COLO668 (cell line): ENCODE measurements at regions not wholly inside any gene's neighbourhood (a gene's known extent, or its start where the extent isn't known, plus 50 kb on each side); places are given as distances from the start of the nearest gene placed in this dataset.
A peak's percentile ranks its signal among the peaks of the same experiment; 100 is the strongest.

Source experiments
- DNase-seq: peaks from one replicate; lab custom pipeline; 2025; ENCODE audit not compliant: unreplicated experiment; lab: John Stamatoyannopoulos, UW

DNA sequence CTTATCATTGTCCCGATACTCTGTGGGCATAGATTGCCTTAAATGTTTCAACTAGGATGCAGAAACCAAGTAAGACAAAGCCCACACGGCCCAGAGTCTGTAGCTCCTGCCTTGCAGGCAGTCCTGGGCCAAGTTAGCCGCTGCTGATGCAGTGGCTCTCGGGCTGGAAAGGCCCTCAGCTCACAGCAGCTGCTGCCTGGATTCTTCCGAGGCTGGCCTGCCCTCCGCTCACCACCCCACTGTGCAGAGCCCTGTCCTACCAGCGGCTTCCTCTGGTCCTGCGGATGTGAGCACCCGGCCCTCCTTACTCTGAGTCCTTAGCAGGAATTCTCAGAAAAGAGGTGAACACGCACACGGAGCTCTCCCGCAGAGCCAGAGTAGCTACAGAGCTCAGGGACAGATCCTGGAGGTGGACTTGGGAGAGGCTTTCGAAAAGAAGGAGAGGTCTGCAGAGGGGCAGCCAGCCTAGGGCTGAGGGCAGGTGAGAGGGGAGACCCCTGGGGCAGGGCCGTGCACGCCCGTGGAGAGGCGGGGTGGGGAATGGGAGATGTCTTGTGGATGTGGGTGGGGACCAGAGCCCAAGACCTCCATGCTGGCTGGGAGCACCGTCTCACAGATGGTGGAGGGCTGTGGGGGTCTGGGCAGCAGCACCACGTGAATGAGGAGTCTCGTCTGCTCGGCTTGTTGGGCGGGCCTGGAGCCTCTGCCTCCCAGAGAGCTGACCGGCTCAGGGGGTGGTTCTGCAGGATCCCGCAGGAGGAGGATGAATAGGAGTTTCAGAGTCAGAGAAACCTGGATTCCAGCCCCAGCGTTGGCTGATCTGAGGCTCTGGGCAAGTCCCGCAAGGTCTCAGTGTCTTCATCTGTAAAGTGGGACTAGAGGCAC lies 117.4 kb upstream of the B3GAT1 start:
- no peak for DNase-seq

GRCh38 chr11:134528453-134528852 lies 116.4 kb upstream of the B3GAT1 start:
- DNase-seq, result no peak

DNA sequence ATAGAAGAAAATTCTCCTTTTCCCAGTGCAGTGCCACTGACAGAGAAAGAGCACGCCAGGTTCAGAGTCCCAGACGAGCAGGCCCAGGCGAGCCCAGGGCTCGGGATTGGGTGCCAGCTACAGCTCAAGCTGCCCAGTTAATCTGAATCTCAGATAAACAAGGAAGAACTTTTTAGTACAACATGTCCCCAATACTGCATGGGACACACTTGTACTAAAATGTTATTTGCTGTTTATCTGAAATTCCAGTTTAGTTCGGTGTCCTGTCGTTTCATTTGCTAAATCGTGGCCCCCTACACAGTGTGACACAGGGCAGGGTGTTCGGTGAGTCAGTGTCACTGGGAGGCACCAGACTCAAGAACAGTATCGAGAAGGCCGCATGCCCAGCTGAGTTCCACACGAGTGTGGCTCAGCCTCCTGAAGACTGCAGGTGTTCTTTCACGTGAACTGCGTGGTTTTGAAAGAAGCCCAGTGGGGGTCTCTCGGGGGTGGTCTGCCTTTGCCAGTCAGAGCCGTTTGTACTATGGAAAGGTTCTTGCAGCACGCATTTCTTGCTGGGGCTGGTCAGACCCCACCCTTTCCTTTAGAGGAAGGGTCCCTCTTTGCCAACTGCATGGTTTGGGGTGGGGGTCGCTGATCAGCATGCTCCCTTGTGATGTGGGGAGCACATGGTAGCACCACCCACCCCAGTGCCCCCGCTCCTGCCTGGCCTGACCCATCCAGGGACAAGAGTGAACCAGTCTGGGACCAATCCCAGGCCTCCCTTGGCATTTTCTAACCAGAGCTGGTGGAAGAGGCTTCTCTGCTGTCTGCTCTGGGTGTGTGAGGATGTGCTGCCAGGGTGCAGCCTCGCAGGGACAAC lies 115.6 kb upstream of the B3GAT1 start:
- DNase-seq, result no peak

GRCh38 chr11:134524896-134525845 lies 113.1 kb upstream of the B3GAT1 start:
- DNase-seq, result no peak

- DNase-seq, result no peak
Observed at GRCh38 chr11:134524201-134524600, 112.2 kb upstream of the B3GAT1 start.

GRCh38 chr11:134522782-134523570 lies 110.9 kb upstream of the B3GAT1 start:
- no peak for DNase-seq

- DNase-seq, result no peak
Observed at GRCh38 chr11:134521452-134522289, 109.6 kb upstream of the B3GAT1 start.

- peak; percentile 9 for DNase-seq
Observed at GRCh38 chr11:134521001-134521400, 109.0 kb upstream of the B3GAT1 start.

- DNase-seq, result no peak
Observed at GRCh38 chr11:134519788-134520187, 107.7 kb upstream of the B3GAT1 start.

- no peak for DNase-seq
Observed at GRCh38 chr11:134519390-134519750, 107.3 kb upstream of the B3GAT1 start.

- DNase-seq, result no peak
Observed at GRCh38 chr11:134518616-134519389, 106.8 kb upstream of the B3GAT1 start.

- peak; percentile 21 for DNase-seq
Observed at GRCh38 chr11:134517621-134518293, 105.7 kb upstream of the B3GAT1 start.

- DNase-seq, result no peak
Observed at GRCh38 chr11:134517115-134517514, 105.1 kb upstream of the B3GAT1 start.

- DNase-seq, result no peak
Observed at GRCh38 chr11:134516529-134516928, 104.5 kb upstream of the B3GAT1 start.

GRCh38 chr11:134515081-134515960 lies 103.3 kb upstream of the B3GAT1 start:
- no peak for DNase-seq

- DNase-seq, result no peak
Observed at GRCh38 chr11:134514354-134514951, 102.4 kb upstream of the B3GAT1 start.
